ENCODE measurements at regions not wholly inside any gene's neighbourhood (a gene's known extent, or its start where the extent isn't known, plus 50 kb on each side); places are given as distances from the start of the nearest gene placed in this dataset.

- ATAC-seq (no peak), DNase-seq (no peak)
- Histone ChIP-seq H3K4me3 (ENCODE audit: low read length) (no peak overlapping the region), H3K36me3 (ENCODE audit: low read depth, low read length) (no peaks in the 10 kb centered on the region), H3F3A (ENCODE audit: low read length, unreplicated experiment) (no peaks in the 10 kb centered on the region), H4K20me1 (ENCODE audit: low read length) (no peaks in the 10 kb centered on the region), H3K27me3 (ENCODE audit: low read length) (no peaks in the 10 kb centered on the region), H3K27ac (ENCODE audit: low read length) (no peak overlapping the region), H3K4me2 (ENCODE audit: low read length) (no peak overlapping the region), H3K9me2 (replicated peaks; ENCODE audit: low read length) (no peaks in the 10 kb centered on the region), H3K9ac (ENCODE audit: low read length) (no peak overlapping the region), H3K9me3 (ENCODE audit: low read length) (no peaks in the 10 kb centered on the region), H3K4me1 (ENCODE audit: insufficient read depth, low read length) (peaks cover 21% of the 10 kb centered on the region), H2AFZ (ENCODE audit: low read length) (no peak overlapping the region), H3K79me2 (ENCODE audit: low read length) (no peaks in the 10 kb centered on the region)
- intact Hi-C loops (cut with micrococcal nuclease) = no loop called here
- ChIA-PET CTCF (no interaction called here), POLR2A (ENCODE audit: unreplicated experiment) (no interaction called here)
- no TSS peak for BruUV-seq (replicated peaks)
- no peak for TF ChIP-seq EZH2phosphoT487 (IDR thresholded peaks at IDR 0.05; ENCODE audit: borderline replicate concordance, low read length)
- no peak for TF ChIP-seq EZH2 (IDR thresholded peaks at IDR 0.05; ENCODE audit: low read length, unreplicated experiment)
- TF ChIP-seq CTCF (conservative IDR thresholded peaks at IDR 0.05; ENCODE audit: low read depth, low read length) = no peak
Measured at GRCh38 chr2:387980-388421, 100.1 kb upstream of the ALKAL2 start.

DNA sequence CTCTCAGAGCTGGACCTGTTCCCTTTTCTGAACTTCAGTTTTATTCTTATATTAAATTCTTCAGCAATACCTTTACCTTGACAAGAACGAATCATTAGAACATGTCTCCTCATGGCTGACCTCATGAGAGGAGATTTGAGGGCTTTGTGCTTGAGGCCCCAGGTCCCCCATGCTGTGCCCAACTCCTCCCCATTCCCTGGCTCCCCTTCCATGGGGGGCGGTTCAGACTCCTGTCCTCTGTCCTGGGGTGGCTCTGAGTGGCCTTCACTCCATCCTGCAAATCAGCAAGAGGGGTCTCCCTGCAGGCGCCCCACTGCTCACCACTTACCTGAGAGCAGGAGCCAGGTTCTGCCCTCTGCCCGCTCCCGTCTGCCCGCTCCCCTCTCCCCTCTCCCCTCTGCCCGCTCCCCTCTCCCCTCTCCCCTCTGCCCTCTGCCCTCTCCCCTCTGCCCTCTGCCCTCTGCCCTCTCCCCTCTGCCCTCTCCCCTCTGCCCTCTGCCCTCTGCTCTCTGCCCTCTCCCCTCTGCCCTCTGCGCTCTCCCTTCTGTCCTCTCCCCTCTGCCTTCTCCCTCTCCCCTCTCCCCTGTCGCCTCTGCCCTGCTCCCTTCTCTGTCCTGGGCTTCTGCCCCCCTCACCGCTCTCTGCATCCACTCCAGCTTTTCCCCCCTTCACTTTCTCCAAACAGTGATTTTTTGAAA, 98.7 kb upstream of the ALKAL2 start:
- no peaks in the 10 kb centered on the region for H3K9me3 ChIP-seq (ENCODE audit: low read length)
- no peaks in the 10 kb centered on the region for H3K9me2 ChIP-seq (replicated peaks; ENCODE audit: low read length)
- POLR2A ChIA-PET (ENCODE audit: unreplicated experiment) = no interaction called here
- no peak overlapping the region for H3K4me3 ChIP-seq (ENCODE audit: low read length)
- ATAC-seq (no peak), DNase-seq (no peak)
- no peak overlapping the region for H3K27ac ChIP-seq (ENCODE audit: low read length)
- H3K36me3 ChIP-seq (ENCODE audit: low read depth, low read length) = no peaks in the 10 kb centered on the region
- no peaks in the 10 kb centered on the region for H3K27me3 ChIP-seq (ENCODE audit: low read length)
- TF ChIP-seq CTCF (conservative IDR thresholded peaks at IDR 0.05; ENCODE audit: low read depth, low read length) = no peak
- TF ChIP-seq EZH2 (IDR thresholded peaks at IDR 0.05; ENCODE audit: low read length, unreplicated experiment) = no peak
- no peak for TF ChIP-seq EZH2phosphoT487 (IDR thresholded peaks at IDR 0.05; ENCODE audit: borderline replicate concordance, low read length)
- BruUV-seq (replicated peaks) = no TSS peak
- peaks cover 8% of the 10 kb centered on the region for H3K4me1 ChIP-seq (ENCODE audit: insufficient read depth, low read length)
- intact Hi-C loops (cut with micrococcal nuclease) = no loop called here
- H4K20me1 ChIP-seq (ENCODE audit: low read length) = no peaks in the 10 kb centered on the region
- no peaks in the 10 kb centered on the region for H3K79me2 ChIP-seq (ENCODE audit: low read length)
- H3K9ac ChIP-seq (ENCODE audit: low read length) = no peak overlapping the region
- no peak overlapping the region for H3K4me2 ChIP-seq (ENCODE audit: low read length)
- no peaks in the 10 kb centered on the region for H3F3A ChIP-seq (ENCODE audit: low read length, unreplicated experiment)
- CTCF ChIA-PET = no interaction called here
- H2AFZ ChIP-seq (ENCODE audit: low read length) = no peak overlapping the region

- TF ChIP-seq CTCF (conservative IDR thresholded peaks at IDR 0.05; ENCODE audit: low read depth, low read length) (no peak), EZH2phosphoT487 (IDR thresholded peaks at IDR 0.05; ENCODE audit: borderline replicate concordance, low read length) (no peak), EZH2 (IDR thresholded peaks at IDR 0.05; ENCODE audit: low read length, unreplicated experiment) (no peak)
- BruUV-seq (replicated peaks) = no TSS peak
- Histone ChIP-seq H3K9me2 (replicated peaks; ENCODE audit: low read length) (no peaks in the 10 kb centered on the region), H2AFZ (ENCODE audit: low read length) (no peak overlapping the region), H3K79me2 (ENCODE audit: low read length) (no peaks in the 10 kb centered on the region), H3K4me3 (ENCODE audit: low read length) (no peak overlapping the region), H3K27me3 (ENCODE audit: low read length) (no peaks in the 10 kb centered on the region), H3K4me1 (ENCODE audit: insufficient read depth, low read length) (peaks cover 7% of the 10 kb centered on the region; the same call in 1 of the 2 replicates), H3K9ac (ENCODE audit: low read length) (no peak overlapping the region), H3K9me3 (ENCODE audit: low read length) (no peaks in the 10 kb centered on the region), H3F3A (ENCODE audit: low read length, unreplicated experiment) (no peaks in the 10 kb centered on the region), H4K20me1 (ENCODE audit: low read length) (no peaks in the 10 kb centered on the region), H3K27ac (ENCODE audit: low read length) (no peak overlapping the region), H3K36me3 (ENCODE audit: low read depth, low read length) (no peaks in the 10 kb centered on the region), H3K4me2 (ENCODE audit: low read length) (no peak overlapping the region)
- ATAC-seq (no peak), DNase-seq (no peak)
- intact Hi-C loops (cut with micrococcal nuclease) = no loop called here
- CTCF ChIA-PET = no interaction called here
- POLR2A ChIA-PET (ENCODE audit: unreplicated experiment) = no interaction called here
Measured at GRCh38 chr2:385785-386184, 97.9 kb upstream of the ALKAL2 start.

Data from PC-3 (cell line).